Stimulated activated memory B cell treated with anti-CD40 and anti-IgM and Interleukin-4, amounts not matched to agents 10 μg/mL and 1 μg/mL and 100 μg/mL, for 72 hours (primary cell): ENCODE measurements at regions not wholly inside any gene's neighbourhood (a gene's known extent, or its start where the extent isn't known, plus 50 kb on each side); places are given as distances from the start of the nearest gene placed in this dataset.
"Not testable (repeated sequence)": the region's sequence is repeated elsewhere in the genome, so short reads cannot be mapped to it uniquely, and the experiment has no call there.

Experiments used
- ATAC-seq: fragments of 150-1000 bp; cut with Tn5 transposase; 2 replicates; pipeline ENCODE4 v1.10.0; 2021
- H3K27ac Mint-ChIP-seq: one replicate; pipeline ENCODE4 v1.8.0; 2022; ENCODE audit warnings: mild to moderate bottlenecking, mixed read lengths
- H3K27me3 Mint-ChIP-seq: one replicate; pipeline ENCODE4 v1.8.0; 2022; ENCODE audit warnings: mixed read lengths
- H3K36me3 Mint-ChIP-seq: one replicate; pipeline ENCODE4 v1.8.0; 2022; ENCODE audit warnings: mixed read lengths
- H3K4me1 Mint-ChIP-seq: one replicate; pipeline ENCODE4 v1.8.0; 2022; ENCODE audit warnings: mixed read lengths
- H3K4me3 Mint-ChIP-seq: one replicate; pipeline ENCODE4 v1.8.0; 2022; ENCODE audit warnings: mild to moderate bottlenecking, moderate library complexity, mixed read lengths
- H3K9me3 Mint-ChIP-seq: one replicate; pipeline ENCODE4 v1.8.0; 2022; ENCODE audit warnings: mixed read lengths

GRCh38 chr6:94751641-94752329, 825.5 kb upstream of the MANEA start:
- H3K27ac Mint-ChIP-seq = no peak overlapping the region
- no peaks in the 10 kb centered on the region for H3K27me3 Mint-ChIP-seq
- no peaks in the 10 kb centered on the region for H3K4me1 Mint-ChIP-seq
- peaks cover 6% of the 10 kb centered on the region for H3K9me3 Mint-ChIP-seq
- H3K36me3 Mint-ChIP-seq = no peaks in the 10 kb centered on the region
- no peak overlapping the region for H3K4me3 Mint-ChIP-seq
- peak; percentile 62 for ATAC-seq

- Mint-ChIP-seq H3K27me3 (no peaks in the 10 kb centered on the region), H3K4me3 (no peak overlapping the region), H3K4me1 (no peaks in the 10 kb centered on the region), H3K36me3 (no peaks in the 10 kb centered on the region), H3K9me3 (peaks cover 3% of the 10 kb centered on the region), H3K27ac (no peak overlapping the region)
- no peak for ATAC-seq
Measured at GRCh38 chr6:94736236-94736635, 841.1 kb upstream of the MANEA start.

GRCh38 chr6:94735270-94735669, 842.1 kb upstream of the MANEA start:
- H3K36me3 Mint-ChIP-seq = no peaks in the 10 kb centered on the region

GRCh38 chr6:94734751-94735150, 842.6 kb upstream of the MANEA start:
- no peaks in the 10 kb centered on the region for H3K4me1 Mint-ChIP-seq
- no peaks in the 10 kb centered on the region for H3K27me3 Mint-ChIP-seq
- H3K27ac Mint-ChIP-seq = no peak overlapping the region
- ATAC-seq = no peak
- H3K9me3 Mint-ChIP-seq = peaks cover 2% of the 10 kb centered on the region
- H3K36me3 Mint-ChIP-seq = no peaks in the 10 kb centered on the region
- no peak overlapping the region for H3K4me3 Mint-ChIP-seq

More at GRCh38 chr6:94735270-94735669, 842.1 kb upstream of the MANEA start:
- Mint-ChIP-seq H3K9me3 (peaks cover 3% of the 10 kb centered on the region), H3K27me3 (no peaks in the 10 kb centered on the region), H3K27ac (no peak overlapping the region), H3K4me3 (no peak overlapping the region), H3K4me1 (no peaks in the 10 kb centered on the region)
- ATAC-seq = no peak

GRCh38 chr6:94733066-94733465, 844.3 kb upstream of the MANEA start:
- ATAC-seq = no peak
- Mint-ChIP-seq H3K4me1 (no peaks in the 10 kb centered on the region), H3K4me3 (no peak overlapping the region), H3K36me3 (no peaks in the 10 kb centered on the region), H3K9me3 (peaks cover 4% of the 10 kb centered on the region), H3K27ac (no peak overlapping the region), H3K27me3 (no peaks in the 10 kb centered on the region)

GRCh38 chr6:94727710-94728109, 849.6 kb upstream of the MANEA start:
- Mint-ChIP-seq H3K4me3 (no peak overlapping the region), H3K27me3 (no peaks in the 10 kb centered on the region), H3K27ac (no peak overlapping the region), H3K36me3 (no peaks in the 10 kb centered on the region), H3K9me3 (peaks cover 8% of the 10 kb centered on the region), H3K4me1 (no peaks in the 10 kb centered on the region)
- no peak for ATAC-seq

- no peak overlapping the region for H3K27ac Mint-ChIP-seq
- no peak for ATAC-seq
- H3K27me3 Mint-ChIP-seq = no peaks in the 10 kb centered on the region
- H3K36me3 Mint-ChIP-seq = no peaks in the 10 kb centered on the region
- H3K9me3 Mint-ChIP-seq = peaks cover 11% of the 10 kb centered on the region
- no peak overlapping the region for H3K4me3 Mint-ChIP-seq
- no peaks in the 10 kb centered on the region for H3K4me1 Mint-ChIP-seq
Measured at GRCh38 chr6:94721459-94721858, 855.9 kb upstream of the MANEA start.

GRCh38 chr6:94713446-94713845, 863.9 kb upstream of the MANEA start:
- Mint-ChIP-seq H3K4me3 (no peak overlapping the region), H3K36me3 (no peaks in the 10 kb centered on the region), H3K9me3 (no peaks in the 10 kb centered on the region), H3K4me1 (no peaks in the 10 kb centered on the region), H3K27me3 (no peaks in the 10 kb centered on the region), H3K27ac (no peak overlapping the region)
- no peak for ATAC-seq

GRCh38 chr6:94698773-94699172, 878.6 kb upstream of the MANEA start:
- Mint-ChIP-seq H3K27me3 (no peaks in the 10 kb centered on the region), H3K9me3 (no peaks in the 10 kb centered on the region), H3K4me1 (no peaks in the 10 kb centered on the region), H3K27ac (no peak overlapping the region), H3K4me3 (no peak overlapping the region), H3K36me3 (no peaks in the 10 kb centered on the region)
- ATAC-seq = no peak

- not testable (repeated sequence) for H3K4me1 Mint-ChIP-seq, H3K27me3 Mint-ChIP-seq, ATAC-seq, H3K27ac Mint-ChIP-seq, H3K4me3 Mint-ChIP-seq, H3K9me3 Mint-ChIP-seq, H3K36me3 Mint-ChIP-seq
Measured at GRCh38 chr6:94687255-94687654, 890.1 kb upstream of the MANEA start.

- no peaks in the 10 kb centered on the region for H3K9me3 Mint-ChIP-seq
- H3K4me3 Mint-ChIP-seq = no peak overlapping the region
- H3K27me3 Mint-ChIP-seq = no peaks in the 10 kb centered on the region
- H3K4me1 Mint-ChIP-seq = no peaks in the 10 kb centered on the region
- no peak for ATAC-seq
- no peak overlapping the region for H3K27ac Mint-ChIP-seq
- no peaks in the 10 kb centered on the region for H3K36me3 Mint-ChIP-seq
Measured at GRCh38 chr6:94683409-94683808, 893.9 kb upstream of the MANEA start.

- no peak overlapping the region for H3K27ac Mint-ChIP-seq
- H3K27me3 Mint-ChIP-seq = no peaks in the 10 kb centered on the region
- H3K9me3 Mint-ChIP-seq = no peaks in the 10 kb centered on the region
- H3K4me1 Mint-ChIP-seq = no peaks in the 10 kb centered on the region
- no peaks in the 10 kb centered on the region for H3K36me3 Mint-ChIP-seq
- H3K4me3 Mint-ChIP-seq = no peak overlapping the region
- no peak for ATAC-seq
Measured at GRCh38 chr6:94680669-94681212, 896.6 kb upstream of the MANEA start.

- ATAC-seq = no peak
- no peaks in the 10 kb centered on the region for H3K36me3 Mint-ChIP-seq
- H3K4me3 Mint-ChIP-seq = no peak overlapping the region
- H3K27ac Mint-ChIP-seq = no peak overlapping the region
- peaks cover 11% of the 10 kb centered on the region for H3K9me3 Mint-ChIP-seq
- H3K4me1 Mint-ChIP-seq = no peaks in the 10 kb centered on the region
- no peaks in the 10 kb centered on the region for H3K27me3 Mint-ChIP-seq
Measured at GRCh38 chr6:94673251-94673650, 904.1 kb upstream of the MANEA start.

- Mint-ChIP-seq H3K36me3 (no peaks in the 10 kb centered on the region), H3K27me3 (no peaks in the 10 kb centered on the region), H3K27ac (no peak overlapping the region), H3K4me3 (no peak overlapping the region), H3K4me1 (no peaks in the 10 kb centered on the region), H3K9me3 (peaks cover 8% of the 10 kb centered on the region)
- no peak for ATAC-seq
Measured at GRCh38 chr6:94670017-94670416, 907.3 kb upstream of the MANEA start.

- Mint-ChIP-seq H3K4me3 (no peak overlapping the region), H3K9me3 (peaks cover 8% of the 10 kb centered on the region), H3K27me3 (no peaks in the 10 kb centered on the region), H3K4me1 (no peaks in the 10 kb centered on the region), H3K36me3 (no peaks in the 10 kb centered on the region), H3K27ac (no peak overlapping the region)
- no peak for ATAC-seq
Measured at GRCh38 chr6:94668876-94669275, 908.5 kb upstream of the MANEA start.

- no peaks in the 10 kb centered on the region for H3K27me3 Mint-ChIP-seq
- no peak overlapping the region for H3K27ac Mint-ChIP-seq
- peaks cover 4% of the 10 kb centered on the region for H3K9me3 Mint-ChIP-seq
- no peak overlapping the region for H3K4me3 Mint-ChIP-seq
- no peaks in the 10 kb centered on the region for H3K4me1 Mint-ChIP-seq
- H3K36me3 Mint-ChIP-seq = no peaks in the 10 kb centered on the region
- no peak for ATAC-seq
Measured at GRCh38 chr6:94658929-94659328, 918.4 kb upstream of the MANEA start.
